ENCODE measurements at regions not wholly inside any gene's neighbourhood (a gene's known extent, or its start where the extent isn't known, plus 50 kb on each side); places are given as distances from the start of the nearest gene placed in this dataset.
"Not testable (repeated sequence)": the region's sequence is repeated elsewhere in the genome, so short reads cannot be mapped to it uniquely, and the experiment has no call there.

- H2BK20ac ChIP-seq (ENCODE audit: low read length); DNase-seq (ENCODE audit: low read depth in 1 of 2, low spot score in 2 of 2); H3K4me1 ChIP-seq (replicated peaks in 1 of 4; ENCODE audit: control insufficient read depth in 3 of 4, insufficient read depth in 4 of 4, low read length in 3 of 4); H2AK5ac ChIP-seq (ENCODE audit: low read depth, low read length); H3K4me3 ChIP-seq (ENCODE audit: extremely low read depth in 1 of 4, insufficient read depth in 2 of 4, low read depth in 3 of 4, low read length in 4 of 4); H3K36me3 ChIP-seq (ENCODE audit: control insufficient read depth in 2 of 4, insufficient read depth in 4 of 4, low read length in 3 of 4); H4K20me1 ChIP-seq (replicated peaks in 1 of 2; ENCODE audit: control insufficient read depth in 1 of 2, insufficient read depth in 2 of 2, low read length in 2 of 2); H3K23ac ChIP-seq (ENCODE audit: insufficient read length); H2BK5ac ChIP-seq (ENCODE audit: low read depth, low read length); H3K27ac ChIP-seq (ENCODE audit: low read depth, low read length); POLR2A ChIA-PET (ENCODE audit: partially characterized antibody); H2AFZ ChIP-seq (ENCODE audit: low read length); H3K4ac ChIP-seq (replicated peaks; ENCODE audit: insufficient read length, low read depth, low read length); H3K56ac ChIP-seq (replicated peaks; ENCODE audit: insufficient read length, low read depth, low read length); H3K9ac ChIP-seq (replicated peaks in 1 of 4; ENCODE audit: extremely low read depth in 1 of 4, low read depth in 3 of 4, low read length in 3 of 4); H3K14ac ChIP-seq (ENCODE audit: insufficient read length); H4K5ac ChIP-seq (ENCODE audit: insufficient read length, low read depth, low read length); H4K91ac ChIP-seq (replicated peaks; ENCODE audit: insufficient read length, low read length); H2BK15ac ChIP-seq (ENCODE audit: low read length); H3K23me2 ChIP-seq (ENCODE audit: low read depth, low read length); H3K18ac ChIP-seq (ENCODE audit: extremely low read depth, low read length); H3K79me1 ChIP-seq (ENCODE audit: low read depth, low read length); H3K27me3 ChIP-seq (replicated peaks in 1 of 4; ENCODE audit: control insufficient read depth in 3 of 4, extremely low read depth in 1 of 4, insufficient read depth in 3 of 4, low read length in 3 of 4); H2BK12ac ChIP-seq (ENCODE audit: low read depth, low read length); H4K8ac ChIP-seq (ENCODE audit: extremely low read depth, insufficient read depth, low read length); H3K4me2 ChIP-seq (ENCODE audit: insufficient read depth in 1 of 2, low read depth in 2 of 2, low read length in 2 of 2); H3K9me3 ChIP-seq (ENCODE audit: insufficient read depth in 2 of 2, low read depth in 1 of 2, low read length in 1 of 2); H2BK120ac ChIP-seq (replicated peaks; ENCODE audit: low read depth, low read length); FAIRE-seq; H3K79me2 ChIP-seq (ENCODE audit: control insufficient read depth in 1 of 2, insufficient read depth in 2 of 2, low read length in 2 of 2): not testable (repeated sequence)
- WGBS, 2 experiments (ENCODE audit: extremely low coverage in 1 of 2, insufficient coverage in 1 of 2, insufficient read length in 1 of 2, insufficient replicate concordance in 2 of 2, low coverage in 1 of 2, low lambda C conversion rate in 2 of 2, missing lambda C conversion rate in 1 of 2), result 91% methylated on average over 7 of the region's 8 CpGs; no CpG with 5 or more reads in 1 of the 2 experiments
- CTCF ChIA-PET (ENCODE audit: partially characterized antibody), result interaction anchor here (2.1 kb wide), 1 partner anchor 47 kb away, joined by 7 read pairs; no protein-coding TSS in a partner anchor
Observed at GRCh38 chr18:51573886-51574285, 376.4 kb upstream of the MEX3C start.
